Amniotic epithelial cell (primary cell): ENCODE measurements at regions not wholly inside any gene's neighbourhood (a gene's known extent, or its start where the extent isn't known, plus 50 kb on each side); places are given as distances from the start of the nearest gene placed in this dataset.
"Not testable (repeated sequence)": the region's sequence is repeated elsewhere in the genome, so short reads cannot be mapped to it uniquely, and the experiment has no call there.

ENCODE experiments used
- DNase-seq: peaks from one replicate; pipeline ENCODE4 v3.0.0-alpha.2; 2010; ENCODE audit warnings: low read depth

- no peak for DNase-seq
Measured at GRCh38 chr11:130550984-130551383, 102.5 kb downstream of the ADAMTS15 start.

- no peak for DNase-seq
Measured at GRCh38 chr11:130551388-130551787, 102.9 kb downstream of the ADAMTS15 start.

- DNase-seq, result no peak
Measured at GRCh38 chr11:130553306-130553705, 104.9 kb downstream of the ADAMTS15 start.

GRCh38 chr11:130554241-130555055, 106.0 kb downstream of the ADAMTS15 start:
- no peak for DNase-seq

- DNase-seq, result peak; percentile 43
Measured at GRCh38 chr11:130555251-130555841, 106.9 kb downstream of the ADAMTS15 start.

GRCh38 chr11:130560000-130560780, 111.7 kb downstream of the ADAMTS15 start:
- peak; percentile 66 for DNase-seq

GRCh38 chr11:130560781-130561109, 112.3 kb downstream of the ADAMTS15 start:
- DNase-seq, result no peak

GRCh38 chr11:130561441-130561881, 113.0 kb downstream of the ADAMTS15 start:
- DNase-seq, result peak; percentile 68

- no peak for DNase-seq
Measured at GRCh38 chr11:130562549-130562948, 114.1 kb downstream of the ADAMTS15 start.

GRCh38 chr11:130566360-130566759, 117.9 kb downstream of the ADAMTS15 start:
- not testable (repeated sequence) for DNase-seq

- no peak for DNase-seq
Measured at GRCh38 chr11:130571519-130571918, 123.1 kb downstream of the ADAMTS15 start.

- DNase-seq, result no peak
Measured at GRCh38 chr11:130571947-130572584, 123.6 kb downstream of the ADAMTS15 start.

GRCh38 chr11:130573767-130574166, 125.3 kb downstream of the ADAMTS15 start:
- no peak for DNase-seq

GRCh38 chr11:130574740-130575139, 126.3 kb downstream of the ADAMTS15 start:
- no peak for DNase-seq

- no peak for DNase-seq
Measured at GRCh38 chr11:130576146-130576545, 127.7 kb downstream of the ADAMTS15 start.

GRCh38 chr11:130578738-130579368, 130.4 kb downstream of the ADAMTS15 start:
- DNase-seq, result no peak

GRCh38 chr11:130580372-130580771, 131.9 kb downstream of the ADAMTS15 start:
- DNase-seq, result peak; percentile 86

GRCh38 chr11:130580891-130581492, 132.5 kb downstream of the ADAMTS15 start:
- DNase-seq, result peak; percentile 75

- DNase-seq, result no peak
Measured at GRCh38 chr11:130581646-130582045, 133.2 kb downstream of the ADAMTS15 start.

GRCh38 chr11:130582176-130582575, 133.7 kb downstream of the ADAMTS15 start:
- DNase-seq, result no peak

- no peak for DNase-seq
Measured at GRCh38 chr11:130582981-130583380, 134.5 kb downstream of the ADAMTS15 start.
